Stimulated activated naive CD8-positive, alpha-beta T cell treated with anti-CD3 and anti-CD28 coated beads, Interleukin-15, Interleukin-2, amounts not matched to agents 100 ng/mL and 50 ng/mL, for 24 hours (primary cell): ENCODE measurements at regions not wholly inside any gene's neighbourhood (a gene's known extent, or its start where the extent isn't known, plus 50 kb on each side); places are given as distances from the start of the nearest gene placed in this dataset.

Experiments
- H3K27ac Mint-ChIP-seq: one replicate; pipeline ENCODE4 v1.8.0; 2021; ENCODE audit warnings: mild to moderate bottlenecking, mixed read lengths
- H3K27me3 Mint-ChIP-seq: one replicate; pipeline ENCODE4 v1.8.0; 2021; ENCODE audit warnings: mixed read lengths
- H3K36me3 Mint-ChIP-seq: one replicate; pipeline ENCODE4 v1.8.0; 2021; ENCODE audit warnings: low read depth, mixed read lengths
- H3K4me1 Mint-ChIP-seq: one replicate; pipeline ENCODE4 v1.8.0; 2021; ENCODE audit warnings: low read depth, mixed read lengths
- H3K4me3 Mint-ChIP-seq: one replicate; pipeline ENCODE4 v1.8.0; 2021; ENCODE audit warnings: mild to moderate bottlenecking, mixed read lengths
- H3K9me3 Mint-ChIP-seq: one replicate; pipeline ENCODE4 v1.8.0; 2021; ENCODE audit warnings: mixed read lengths

DNA sequence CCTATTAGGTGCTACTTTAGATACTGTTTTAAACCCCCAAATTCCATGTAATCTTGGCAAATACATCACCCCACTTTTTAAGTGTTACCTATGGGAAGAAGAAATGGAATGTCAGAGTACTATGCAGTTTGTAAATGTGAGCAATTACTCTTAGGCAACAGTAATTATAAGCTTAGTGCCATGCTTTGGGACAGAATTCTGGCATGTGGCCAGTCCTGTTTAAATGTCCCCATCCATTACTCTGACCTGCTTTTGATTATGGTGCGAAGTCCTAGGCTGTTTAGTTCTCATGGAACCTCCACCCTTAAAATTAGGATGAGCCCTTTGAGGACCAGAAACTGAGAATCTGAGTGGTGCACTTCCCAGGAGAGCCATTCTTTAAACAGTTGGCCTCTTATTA lies 321.4 kb upstream of the RGS6 start:
- H3K27me3 Mint-ChIP-seq: no peaks in the 10 kb centered on the region
- no peak overlapping the region for H3K27ac Mint-ChIP-seq
- peaks cover 12% of the 10 kb centered on the region for H3K36me3 Mint-ChIP-seq
- H3K9me3 Mint-ChIP-seq: no peaks in the 10 kb centered on the region
- H3K4me3 Mint-ChIP-seq: no peak overlapping the region
- peaks cover 36% of the 10 kb centered on the region for H3K4me1 Mint-ChIP-seq

DNA sequence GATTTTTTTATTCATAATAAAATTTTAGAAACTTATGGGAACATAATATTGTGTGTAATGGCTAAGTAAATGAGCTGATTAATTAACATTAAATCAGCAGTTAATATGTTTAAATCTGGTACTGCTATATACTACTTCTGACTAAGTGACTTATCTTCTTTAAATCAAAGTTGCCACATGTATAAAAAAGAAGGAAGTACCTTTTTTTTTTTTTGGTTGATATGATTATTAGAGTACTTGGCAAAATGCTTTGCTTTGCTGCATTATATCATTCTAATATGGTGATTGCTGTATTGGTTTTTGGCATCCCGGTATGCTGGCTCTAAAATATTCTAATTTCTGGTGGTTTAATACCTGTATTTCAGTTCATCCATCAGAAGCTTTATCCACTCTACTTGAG lies 319.1 kb upstream of the RGS6 start:
- H3K27ac Mint-ChIP-seq: no peak overlapping the region
- peaks cover 27% of the 10 kb centered on the region for H3K4me1 Mint-ChIP-seq
- H3K4me3 Mint-ChIP-seq: no peak overlapping the region
- no peaks in the 10 kb centered on the region for H3K27me3 Mint-ChIP-seq
- no peaks in the 10 kb centered on the region for H3K9me3 Mint-ChIP-seq
- H3K36me3 Mint-ChIP-seq: peaks cover 12% of the 10 kb centered on the region

DNA sequence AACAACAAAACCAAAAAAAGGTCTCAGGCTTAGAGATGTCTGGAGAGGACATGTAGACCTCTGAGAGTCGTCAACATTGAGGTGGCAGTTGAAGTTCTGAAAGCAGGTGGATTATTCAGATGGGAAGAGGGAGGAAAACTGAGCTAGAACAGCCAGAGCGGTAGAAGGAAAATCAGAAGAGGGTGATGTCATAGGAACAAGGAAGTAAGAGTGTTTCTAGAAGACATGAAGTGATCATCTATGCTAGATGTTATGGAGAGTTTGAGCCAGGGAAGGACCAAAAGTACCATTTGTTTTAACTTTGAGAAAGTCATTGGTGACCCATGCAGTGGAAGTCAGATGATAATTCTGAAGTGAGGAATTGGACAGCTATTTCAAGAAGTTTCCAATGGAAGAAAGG lies 316.2 kb upstream of the RGS6 start:
- H3K4me1 Mint-ChIP-seq: peaks cover 22% of the 10 kb centered on the region
- no peaks in the 10 kb centered on the region for H3K9me3 Mint-ChIP-seq
- peaks cover 36% of the 10 kb centered on the region for H3K36me3 Mint-ChIP-seq
- no peak overlapping the region for H3K4me3 Mint-ChIP-seq
- H3K27me3 Mint-ChIP-seq: no peaks in the 10 kb centered on the region
- peak overlapping the region; percentile 13 for H3K27ac Mint-ChIP-seq

DNA sequence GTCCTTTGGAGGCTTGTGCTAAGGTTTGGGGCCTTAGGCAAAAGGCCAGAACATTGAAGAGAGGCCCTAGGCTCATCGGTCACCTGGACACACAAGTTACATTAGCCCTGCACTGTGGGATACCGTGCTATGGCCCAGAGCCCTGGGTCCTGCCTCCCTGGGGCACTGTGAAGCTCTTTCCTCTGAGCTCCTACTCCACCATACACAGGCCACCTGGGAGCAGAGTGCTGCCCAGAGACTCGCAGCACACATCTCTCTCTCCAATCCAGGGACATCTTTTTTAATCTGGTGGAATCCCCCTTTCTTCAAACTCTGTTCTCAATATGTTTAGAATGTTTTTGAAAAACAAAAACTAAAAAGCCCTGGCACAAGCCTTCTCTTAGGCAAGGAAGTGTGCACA lies 314.2 kb upstream of the RGS6 start:
- Mint-ChIP-seq H3K36me3 (peaks cover 42% of the 10 kb centered on the region), H3K4me1 (peaks cover 19% of the 10 kb centered on the region), H3K9me3 (no peaks in the 10 kb centered on the region), H3K27ac (no peak overlapping the region), H3K4me3 (no peak overlapping the region), H3K27me3 (no peaks in the 10 kb centered on the region)

DNA sequence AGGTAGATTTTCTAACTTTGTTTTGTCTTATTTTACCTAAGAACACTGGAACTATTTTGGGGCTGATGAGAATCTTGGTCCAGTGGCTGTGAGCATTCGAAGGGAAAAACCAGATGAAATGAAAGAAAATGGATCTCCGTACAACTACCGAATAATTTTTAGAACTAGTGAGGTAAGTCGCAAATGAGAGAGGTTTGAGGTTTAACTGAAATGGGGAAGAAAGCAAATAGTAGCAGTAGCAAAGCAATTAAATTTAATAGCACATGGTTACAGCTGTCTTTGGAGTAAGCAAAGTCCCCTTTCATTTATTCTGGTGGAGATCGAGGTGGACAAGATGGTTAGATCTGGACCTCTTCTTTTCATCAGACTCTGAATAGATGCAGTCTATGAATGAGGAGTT lies 313.5 kb upstream of the RGS6 start:
- Mint-ChIP-seq H3K27me3 (no peaks in the 10 kb centered on the region), H3K4me1 (peaks cover 19% of the 10 kb centered on the region), H3K9me3 (no peaks in the 10 kb centered on the region), H3K36me3 (peaks cover 44% of the 10 kb centered on the region), H3K4me3 (no peak overlapping the region), H3K27ac (no peak overlapping the region)

DNA sequence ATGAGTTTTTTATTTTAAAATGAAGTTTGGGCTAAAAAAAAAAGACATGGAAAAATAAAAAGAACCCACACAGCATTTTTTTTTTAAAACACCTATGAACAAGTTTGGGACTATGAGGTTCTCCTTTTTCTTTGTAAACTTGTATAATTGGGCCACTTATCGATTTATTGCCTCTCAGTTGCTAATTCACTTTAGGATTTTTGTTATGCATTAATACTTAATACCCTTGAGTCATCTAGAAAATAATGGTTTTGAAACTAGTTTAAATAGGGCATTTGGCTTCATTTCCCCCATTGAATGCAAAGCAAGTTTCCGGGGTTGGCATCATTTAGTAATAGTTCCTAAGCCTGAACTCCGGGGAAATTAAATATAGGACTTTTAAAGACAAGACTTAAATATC lies 312.8 kb upstream of the RGS6 start:
- Mint-ChIP-seq H3K27ac (no peak overlapping the region), H3K27me3 (no peaks in the 10 kb centered on the region), H3K4me1 (peaks cover 19% of the 10 kb centered on the region), H3K4me3 (no peak overlapping the region), H3K36me3 (peaks cover 51% of the 10 kb centered on the region), H3K9me3 (no peaks in the 10 kb centered on the region)

DNA sequence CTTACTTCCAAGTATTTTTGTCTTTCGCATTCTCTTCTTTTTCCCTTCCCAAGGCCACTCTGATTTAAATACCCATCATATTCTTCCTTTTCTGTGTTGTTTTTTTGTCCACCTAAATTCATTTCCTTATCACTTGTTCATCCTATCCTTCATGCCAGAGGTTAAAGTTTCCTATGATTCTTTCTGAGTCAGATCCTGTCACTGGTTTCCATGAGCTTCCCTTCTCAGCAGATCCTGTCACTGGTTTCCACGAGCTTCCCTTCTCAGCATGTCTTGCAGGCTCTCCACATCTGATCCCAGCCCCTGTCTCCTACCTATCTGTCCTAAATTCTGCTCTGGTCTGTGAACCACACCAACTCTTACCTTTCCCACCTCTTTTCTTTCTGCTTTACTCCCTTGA lies 311.8 kb upstream of the RGS6 start:
- H3K4me1 Mint-ChIP-seq: peaks cover 15% of the 10 kb centered on the region
- H3K36me3 Mint-ChIP-seq: peaks cover 52% of the 10 kb centered on the region
- no peak overlapping the region for H3K4me3 Mint-ChIP-seq
- no peaks in the 10 kb centered on the region for H3K9me3 Mint-ChIP-seq
- H3K27ac Mint-ChIP-seq: peak overlapping the region; percentile 18
- no peaks in the 10 kb centered on the region for H3K27me3 Mint-ChIP-seq

DNA sequence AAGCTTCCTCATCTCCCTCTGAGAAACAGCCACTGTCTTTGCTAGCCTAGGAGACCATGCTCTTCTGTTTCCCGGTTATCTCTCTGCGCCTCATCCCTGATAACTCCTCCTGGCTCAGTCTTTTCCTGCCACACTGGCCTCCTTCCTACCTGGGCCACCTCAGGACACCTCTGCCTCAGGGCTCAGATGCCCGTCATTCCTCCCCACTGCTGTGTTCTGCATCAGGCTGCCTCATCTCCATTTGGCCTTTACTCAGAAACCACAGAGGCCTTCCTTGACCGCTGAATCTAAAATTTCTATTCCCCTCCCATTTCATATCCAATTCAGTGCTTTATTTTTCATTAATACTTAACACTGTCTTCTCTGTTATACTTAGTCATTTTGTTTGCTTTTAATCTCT lies 311.0 kb upstream of the RGS6 start:
- no peaks in the 10 kb centered on the region for H3K27me3 Mint-ChIP-seq
- H3K36me3 Mint-ChIP-seq: peaks cover 48% of the 10 kb centered on the region
- no peak overlapping the region for H3K27ac Mint-ChIP-seq
- H3K4me3 Mint-ChIP-seq: no peak overlapping the region
- H3K9me3 Mint-ChIP-seq: no peaks in the 10 kb centered on the region
- peaks cover 9% of the 10 kb centered on the region for H3K4me1 Mint-ChIP-seq

DNA sequence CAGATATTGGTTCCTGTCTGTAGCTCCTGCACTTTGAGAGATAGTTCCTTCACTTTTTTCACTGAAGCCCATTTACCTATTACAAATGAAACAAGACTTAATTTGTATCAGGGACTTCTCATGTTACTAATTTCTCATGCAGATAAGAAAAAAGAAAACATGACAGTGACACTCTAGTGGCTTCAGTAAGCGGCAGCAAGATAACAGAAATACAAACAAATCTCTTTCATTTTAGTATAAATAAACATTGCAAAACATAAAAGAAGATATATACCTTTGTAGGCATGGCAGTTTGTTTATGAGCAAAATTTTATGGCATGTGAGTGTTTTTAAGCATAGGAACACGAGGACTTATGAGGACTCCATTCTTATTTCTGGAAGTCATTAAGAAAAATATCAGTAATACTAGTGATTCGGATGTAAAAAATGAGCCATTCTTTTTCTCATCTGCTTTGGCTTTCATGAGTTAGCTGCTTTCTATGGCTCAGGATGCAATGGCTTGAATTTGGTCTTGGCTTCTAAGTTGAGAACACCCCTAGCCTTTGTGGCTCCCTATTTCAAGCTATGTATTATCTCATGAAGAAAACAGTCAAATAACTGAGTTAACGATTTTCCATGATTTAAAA lies 310.1 kb upstream of the RGS6 start:
- H3K36me3 Mint-ChIP-seq: peaks cover 46% of the 10 kb centered on the region
- H3K27me3 Mint-ChIP-seq: no peaks in the 10 kb centered on the region
- peaks cover under 1% of the 10 kb centered on the region for H3K4me1 Mint-ChIP-seq
- no peak overlapping the region for H3K4me3 Mint-ChIP-seq
- H3K27ac Mint-ChIP-seq: no peak overlapping the region
- H3K9me3 Mint-ChIP-seq: no peaks in the 10 kb centered on the region

DNA sequence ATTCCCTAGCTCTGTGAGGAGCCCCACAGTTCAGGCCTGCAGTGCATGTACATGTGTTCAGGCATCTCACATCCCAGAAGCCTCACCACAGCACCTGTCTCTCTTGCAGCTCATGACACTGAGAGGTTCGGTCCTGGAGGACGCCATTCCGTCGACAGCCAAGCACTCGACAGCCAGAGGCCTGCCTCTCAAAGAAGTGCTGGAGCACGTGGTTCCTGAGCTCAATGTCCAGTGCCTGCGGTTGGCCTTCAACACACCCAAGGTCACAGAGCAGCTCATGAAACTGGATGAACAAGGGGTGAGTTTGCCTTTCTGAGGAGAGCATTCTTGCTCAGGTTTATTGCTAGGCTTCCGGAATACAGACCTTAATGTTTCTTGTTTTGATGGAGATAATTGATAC lies 308.3 kb upstream of the RGS6 start:
- Mint-ChIP-seq H3K27me3 (no peaks in the 10 kb centered on the region), H3K4me1 (no peaks in the 10 kb centered on the region), H3K27ac (peak overlapping the region; percentile 43), H3K36me3 (peaks cover 50% of the 10 kb centered on the region), H3K9me3 (no peaks in the 10 kb centered on the region), H3K4me3 (no peak overlapping the region)

DNA sequence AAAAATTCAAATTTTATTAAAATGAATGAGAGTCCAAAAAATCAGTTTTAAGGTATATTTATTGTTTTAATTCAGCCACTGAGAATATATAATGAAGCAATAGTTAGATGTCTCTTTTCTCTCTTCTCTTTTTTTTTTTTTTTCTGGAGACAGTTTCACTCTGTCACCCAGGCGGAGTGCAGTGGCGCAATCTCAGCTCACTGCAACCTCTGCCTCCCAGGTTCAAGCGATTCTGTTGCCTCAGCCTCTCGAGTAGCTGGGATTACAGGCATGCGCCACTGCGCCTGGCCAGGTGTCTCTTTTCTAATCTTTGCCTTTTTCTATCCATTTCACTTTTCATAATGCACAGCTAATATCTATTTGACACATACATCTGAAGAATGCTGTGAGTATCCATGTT lies 307.1 kb upstream of the RGS6 start:
- H3K36me3 Mint-ChIP-seq: peaks cover 50% of the 10 kb centered on the region

DNA sequence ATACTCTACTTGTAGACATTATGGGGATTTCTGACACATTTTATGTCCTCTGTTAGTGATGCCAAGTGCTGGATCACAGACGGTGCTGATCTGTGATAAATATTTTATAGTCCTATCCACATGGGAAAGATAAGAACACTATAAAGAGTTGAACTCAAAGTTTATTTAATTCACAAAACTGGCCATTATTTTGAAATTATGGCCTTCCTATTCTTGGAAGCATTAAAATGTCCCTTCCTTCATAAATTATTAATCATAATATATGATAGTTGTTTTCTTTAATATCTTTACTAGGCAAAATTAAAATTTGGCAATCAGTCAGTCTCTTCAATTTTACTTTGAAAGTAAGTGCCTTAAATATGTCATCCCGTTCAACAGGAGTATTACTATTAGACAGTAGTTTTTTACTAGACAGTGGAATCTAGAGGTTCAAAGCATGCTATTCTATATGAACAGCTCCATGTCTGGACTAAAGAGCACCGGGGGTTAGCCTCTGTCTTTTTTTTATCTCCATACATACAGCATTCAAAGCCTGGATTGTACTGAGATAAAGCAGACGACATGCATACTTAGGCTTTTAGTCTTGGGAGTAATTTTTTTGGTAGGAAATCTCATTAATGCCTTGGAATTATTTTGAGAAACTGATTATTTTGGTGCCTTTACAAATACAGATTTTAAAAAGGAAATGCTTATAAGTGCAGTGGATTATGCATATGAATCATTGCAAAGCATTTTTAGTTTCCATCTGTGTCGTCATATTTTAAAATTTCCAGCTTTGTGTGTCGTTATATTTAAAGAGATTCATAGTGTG lies 306.1 kb upstream of the RGS6 start:
- Mint-ChIP-seq H3K4me1 (no peaks in the 10 kb centered on the region), H3K9me3 (no peaks in the 10 kb centered on the region), H3K36me3 (peaks cover 45% of the 10 kb centered on the region), H3K4me3 (no peak overlapping the region), H3K27ac (no peak overlapping the region), H3K27me3 (no peaks in the 10 kb centered on the region)

More for the DNA sequence above, 307.1 kb upstream of the RGS6 start:
- H3K27me3 Mint-ChIP-seq: no peaks in the 10 kb centered on the region
- no peaks in the 10 kb centered on the region for H3K4me1 Mint-ChIP-seq
- H3K9me3 Mint-ChIP-seq: no peaks in the 10 kb centered on the region
- no peak overlapping the region for H3K27ac Mint-ChIP-seq
- no peak overlapping the region for H3K4me3 Mint-ChIP-seq

DNA sequence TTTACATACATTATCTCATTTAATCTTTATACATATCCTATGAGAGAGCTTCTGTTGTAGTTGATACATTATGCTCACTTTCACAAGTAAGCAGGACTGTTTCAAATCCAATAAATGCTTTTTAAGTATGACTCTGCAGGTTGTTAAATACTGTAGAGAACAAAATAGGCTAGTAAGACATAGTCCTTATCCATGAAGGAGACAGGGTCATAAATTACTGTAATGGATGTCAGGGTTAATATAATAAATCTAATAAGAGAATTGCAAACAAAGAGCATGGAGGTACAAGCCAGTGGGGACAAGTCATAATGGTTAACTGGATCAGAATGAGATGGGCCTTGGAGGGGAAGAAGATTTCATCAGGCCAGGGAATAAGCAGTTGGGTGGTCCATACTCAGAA lies 303.8 kb upstream of the RGS6 start:
- Mint-ChIP-seq H3K9me3 (no peaks in the 10 kb centered on the region), H3K27ac (no peak overlapping the region), H3K27me3 (no peaks in the 10 kb centered on the region), H3K36me3 (peaks cover 62% of the 10 kb centered on the region), H3K4me1 (no peaks in the 10 kb centered on the region), H3K4me3 (no peak overlapping the region)

DNA sequence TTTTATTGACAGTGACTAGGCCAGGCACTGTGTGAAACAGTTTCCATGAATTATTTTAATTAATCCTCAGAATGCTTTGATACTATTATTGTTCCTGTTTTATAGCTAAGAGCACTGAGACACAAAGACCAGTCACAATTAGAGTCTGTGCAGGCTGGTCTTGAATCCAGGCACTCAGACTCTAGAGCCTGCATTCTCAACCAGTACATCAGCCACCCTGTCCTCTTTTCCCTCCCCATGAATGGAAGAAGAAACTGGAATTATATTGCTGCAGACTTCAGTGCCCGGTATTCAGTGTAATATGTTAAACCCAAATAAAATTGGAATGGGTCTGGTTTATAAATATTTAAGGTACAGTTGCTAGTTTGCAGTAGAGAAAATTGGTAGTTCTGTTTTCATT lies 303.0 kb upstream of the RGS6 start:
- Mint-ChIP-seq H3K36me3 (peaks cover 63% of the 10 kb centered on the region), H3K27ac (no peak overlapping the region), H3K9me3 (no peaks in the 10 kb centered on the region), H3K27me3 (no peaks in the 10 kb centered on the region), H3K4me3 (no peak overlapping the region), H3K4me1 (no peaks in the 10 kb centered on the region)

DNA sequence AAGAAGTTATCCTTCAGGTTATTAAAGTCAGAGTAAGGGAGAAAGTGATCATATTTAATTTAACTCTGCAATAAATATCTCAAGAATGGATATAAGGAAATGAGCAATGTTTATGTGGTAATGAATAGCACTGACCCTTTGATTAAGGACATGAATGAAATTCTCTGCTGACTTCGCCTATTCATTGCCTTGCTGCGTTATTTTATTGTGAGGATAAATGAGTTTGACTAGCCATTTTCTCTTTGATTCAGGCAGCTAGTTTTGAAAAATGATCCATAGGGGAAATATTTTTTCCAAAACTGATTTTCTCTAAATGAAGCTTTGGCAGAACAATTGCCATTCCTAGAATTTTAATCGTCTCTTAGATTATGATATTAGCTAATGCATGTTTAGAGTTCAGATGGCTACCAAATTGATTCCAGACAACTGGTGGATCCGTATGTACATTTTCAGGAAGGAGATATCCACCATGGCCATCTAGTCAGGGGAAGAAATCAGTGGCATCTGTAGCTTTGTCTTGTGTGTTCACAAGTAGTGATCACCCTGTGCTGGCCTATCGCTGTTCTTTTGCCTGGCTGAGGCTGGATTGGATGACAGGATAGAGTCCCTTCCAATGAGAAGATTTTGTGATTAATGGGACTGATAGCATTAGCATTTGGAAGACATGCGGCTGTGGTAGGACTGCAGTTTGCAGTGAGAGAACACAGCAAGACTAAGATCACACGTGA lies 302.3 kb upstream of the RGS6 start:
- H3K4me3 Mint-ChIP-seq: no peak overlapping the region
- H3K27me3 Mint-ChIP-seq: no peaks in the 10 kb centered on the region
- no peak overlapping the region for H3K27ac Mint-ChIP-seq
- H3K4me1 Mint-ChIP-seq: no peaks in the 10 kb centered on the region
- no peaks in the 10 kb centered on the region for H3K9me3 Mint-ChIP-seq
- H3K36me3 Mint-ChIP-seq: peaks cover 64% of the 10 kb centered on the region
